CD1c-positive myeloid dendritic cell (primary cell): ENCODE measurements at regions not wholly inside any gene's neighbourhood (a gene's known extent, or its start where the extent isn't known, plus 50 kb on each side); places are given as distances from the start of the nearest gene placed in this dataset.

Experiments used
- DNase-seq: peaks from one replicate; pipeline ENCODE4 v3.0.0-alpha.2; 2016; ENCODE audit errors: extremely low spot score

DNA sequence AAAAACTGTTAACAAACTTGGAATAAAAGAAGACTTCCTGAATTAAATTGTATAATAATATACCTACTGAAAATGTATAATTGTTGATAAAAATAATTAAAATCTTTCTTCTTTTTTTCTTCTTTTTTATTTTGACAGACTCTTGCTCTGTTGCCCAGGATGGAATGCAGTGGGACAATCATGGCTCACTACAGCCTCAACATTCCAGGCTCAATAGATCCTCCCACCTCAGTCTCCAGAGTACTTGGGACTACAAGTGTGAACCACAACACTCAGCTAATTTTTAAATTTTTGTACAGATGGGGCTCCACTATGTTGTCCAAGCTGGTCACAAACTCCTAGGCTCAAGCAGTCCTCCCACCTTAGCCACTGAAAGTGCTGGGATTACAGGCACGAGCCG is 1063.8 kb upstream of the CNTN5 start:
- DNase-seq, result no peak

DNA sequence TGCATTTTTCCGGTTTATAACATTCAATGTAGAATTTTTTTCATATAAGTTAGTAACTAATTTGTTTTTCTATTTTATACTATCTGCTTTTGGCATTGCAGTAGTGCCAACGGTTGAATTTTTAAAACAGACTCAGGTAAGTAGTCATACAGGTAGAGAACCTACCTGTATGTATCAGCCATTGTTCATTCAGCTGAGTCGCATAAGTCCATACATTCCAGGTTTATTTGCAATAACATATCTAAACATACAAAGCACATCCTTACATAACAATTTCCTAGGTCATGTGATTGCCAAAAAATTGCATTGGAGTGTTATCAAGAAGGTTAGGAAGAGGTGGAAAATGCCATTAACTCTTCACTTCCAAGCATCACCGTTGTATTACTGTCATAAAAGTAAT is 1059.3 kb upstream of the CNTN5 start:
- DNase-seq, result no peak

DNA sequence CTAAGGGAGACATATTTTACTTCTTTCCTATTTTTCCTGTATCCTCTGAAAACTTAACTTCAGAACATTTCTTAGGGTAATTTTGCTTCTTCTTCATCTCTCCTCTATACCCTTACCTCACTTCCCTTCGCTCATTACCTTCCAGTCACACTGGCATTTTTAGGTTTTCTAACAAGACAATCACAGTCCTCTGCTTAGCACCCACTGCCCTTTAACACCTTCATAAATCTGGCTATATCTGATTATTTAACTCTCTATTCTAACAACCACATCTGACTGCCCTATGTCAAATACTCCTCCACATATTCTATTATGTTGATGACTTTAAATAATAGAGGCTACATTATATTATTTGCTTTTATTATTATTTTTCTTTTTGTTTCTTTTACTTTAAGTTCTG is 1058.0 kb upstream of the CNTN5 start:
- no peak for DNase-seq

DNA sequence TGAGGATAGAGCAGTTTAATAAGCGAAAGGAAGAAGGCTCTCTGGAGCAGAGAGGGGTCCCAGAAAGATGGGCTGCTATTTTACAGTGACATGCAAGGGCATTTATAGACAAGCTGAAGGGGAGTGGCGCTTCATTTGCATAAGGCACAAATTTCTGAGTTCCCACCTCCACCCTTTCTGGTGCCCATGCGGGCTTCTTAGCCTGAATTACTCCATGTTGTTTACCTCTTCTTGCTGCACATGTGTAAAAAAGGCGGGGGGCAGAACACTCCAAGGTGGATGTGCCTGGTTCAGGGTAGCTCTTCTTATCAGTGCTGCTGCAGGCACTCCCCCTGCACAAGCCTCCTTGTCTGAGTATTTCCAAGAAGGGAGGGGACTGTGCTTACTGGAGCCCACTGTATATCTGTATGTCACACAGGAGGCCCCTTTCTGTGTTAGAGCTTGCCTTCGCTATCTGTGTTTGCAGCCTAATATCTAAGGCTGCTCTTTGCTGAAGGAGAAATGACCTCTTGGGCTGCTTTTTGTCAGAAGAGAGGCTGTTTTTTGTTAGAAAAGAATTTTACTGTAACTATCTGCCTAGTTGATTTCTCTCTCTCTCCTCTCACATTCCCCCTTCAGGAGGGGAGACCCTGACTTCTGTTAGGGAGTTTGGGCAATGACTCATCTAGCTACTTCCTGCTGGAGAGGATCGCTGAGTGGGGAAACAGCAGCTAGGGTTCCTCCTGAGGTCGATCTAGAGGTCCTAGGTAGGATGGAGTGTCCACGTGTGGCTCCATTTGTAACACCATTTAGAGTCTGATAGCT is 1057.0 kb upstream of the CNTN5 start:
- no peak for DNase-seq

DNA sequence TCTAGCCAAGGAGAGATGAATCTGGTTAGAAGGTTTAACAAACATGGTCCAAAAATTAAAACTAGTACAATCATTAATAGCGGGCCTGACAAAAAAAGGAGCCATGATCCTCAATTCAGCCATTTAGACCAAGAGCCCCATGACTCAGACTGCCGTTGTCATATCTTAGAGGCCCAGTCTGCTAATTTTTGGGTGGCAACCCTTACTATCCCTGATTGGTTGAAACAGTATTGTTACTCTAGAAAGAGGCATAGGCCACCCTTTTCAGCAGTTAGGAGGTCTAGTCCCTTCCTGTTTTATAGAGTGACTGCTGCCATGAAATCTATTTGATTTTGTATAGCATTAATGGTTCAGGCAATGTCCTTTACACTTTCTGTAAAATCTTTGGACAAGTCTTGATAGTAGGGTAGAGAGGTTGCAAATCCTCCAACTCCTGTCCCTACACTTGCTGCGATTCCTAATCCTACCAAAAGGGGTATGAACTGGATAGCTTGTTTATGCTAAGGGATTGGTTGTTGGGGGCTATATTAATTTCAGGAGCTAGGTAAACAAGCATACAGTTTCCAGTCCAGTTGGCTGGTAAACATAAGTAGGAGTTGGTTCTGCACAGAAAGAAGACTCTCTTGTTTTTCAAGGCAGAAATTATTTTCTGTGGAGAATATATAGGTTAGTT is 1056.3 kb upstream of the CNTN5 start:
- DNase-seq, result no peak

DNA sequence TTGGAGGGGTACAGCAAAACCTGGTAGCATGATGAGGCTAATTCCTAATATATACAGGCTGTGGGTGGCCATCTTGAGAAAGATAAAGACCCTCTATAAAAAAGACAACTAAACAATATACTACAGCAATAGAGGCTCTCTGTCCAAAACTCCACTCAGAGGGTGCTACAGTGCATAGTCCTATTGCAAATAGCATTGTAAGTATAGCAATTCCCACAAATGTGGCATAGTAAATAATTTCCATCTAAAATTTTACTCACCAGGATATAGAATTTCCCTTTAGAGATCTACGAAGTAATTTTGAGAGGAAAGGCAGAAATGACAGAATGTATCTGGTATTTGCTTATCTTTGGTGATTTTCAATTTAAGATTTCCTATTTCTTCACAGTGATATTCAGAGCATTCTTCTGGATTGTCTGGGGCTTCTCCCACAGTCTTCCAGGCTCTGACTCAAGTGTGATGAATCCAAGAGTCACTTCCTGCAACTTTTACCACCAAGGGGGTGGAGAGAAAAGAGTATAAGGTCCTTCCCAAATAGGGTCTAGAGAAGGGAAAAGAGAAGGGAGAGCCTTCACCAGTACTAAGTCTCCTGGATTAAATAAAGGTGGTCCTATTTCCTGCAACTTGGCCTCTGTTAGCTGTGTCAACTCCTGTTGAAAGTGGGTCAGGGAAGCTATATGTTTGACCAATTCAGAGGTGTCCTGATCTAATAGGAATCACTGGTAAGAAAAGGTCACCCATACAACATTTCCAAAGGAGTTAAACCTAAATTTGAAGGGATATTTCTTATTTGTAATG is 1054.7 kb upstream of the CNTN5 start:
- DNase-seq, result no peak

DNA sequence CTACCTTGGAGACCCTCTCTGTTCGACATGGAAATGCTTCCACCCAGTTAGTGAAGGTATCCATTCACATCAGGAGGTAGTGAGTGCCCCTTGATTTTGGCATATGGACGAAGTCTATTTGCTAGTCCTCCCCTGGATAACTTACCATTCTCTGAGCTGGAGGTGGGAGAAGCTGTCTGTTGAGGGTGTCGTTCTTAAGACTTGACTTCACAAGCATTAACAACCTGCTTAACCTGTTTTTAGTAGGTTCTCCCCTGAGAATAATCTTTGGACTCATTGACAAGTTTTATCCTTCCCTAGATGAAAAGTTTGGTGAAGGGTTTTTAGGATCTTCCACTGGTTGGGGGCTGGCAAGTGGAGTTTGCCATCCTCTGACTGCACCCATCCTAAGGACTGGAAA is 1053.8 kb upstream of the CNTN5 start:
- DNase-seq, result no peak

DNA sequence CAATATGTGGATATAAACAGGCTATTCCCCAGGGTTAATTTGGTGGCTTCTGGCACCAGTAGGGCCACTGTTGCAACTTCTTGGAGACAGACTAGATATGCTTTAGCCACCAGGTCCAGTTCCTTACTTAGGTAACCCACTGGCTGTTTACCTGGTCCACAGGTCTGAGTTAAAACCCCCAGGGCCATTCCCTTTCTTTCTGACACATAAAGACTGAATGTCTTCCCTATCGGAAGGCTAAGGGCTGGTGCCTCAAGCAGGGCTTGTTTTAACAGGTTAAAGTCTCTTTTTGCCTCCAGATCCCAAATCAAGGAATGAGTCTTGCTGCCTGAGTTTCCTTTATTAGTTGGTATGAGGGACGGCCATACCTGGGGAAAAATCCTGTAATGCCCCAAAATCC is 1052.7 kb upstream of the CNTN5 start:
- DNase-seq, result no peak

DNA sequence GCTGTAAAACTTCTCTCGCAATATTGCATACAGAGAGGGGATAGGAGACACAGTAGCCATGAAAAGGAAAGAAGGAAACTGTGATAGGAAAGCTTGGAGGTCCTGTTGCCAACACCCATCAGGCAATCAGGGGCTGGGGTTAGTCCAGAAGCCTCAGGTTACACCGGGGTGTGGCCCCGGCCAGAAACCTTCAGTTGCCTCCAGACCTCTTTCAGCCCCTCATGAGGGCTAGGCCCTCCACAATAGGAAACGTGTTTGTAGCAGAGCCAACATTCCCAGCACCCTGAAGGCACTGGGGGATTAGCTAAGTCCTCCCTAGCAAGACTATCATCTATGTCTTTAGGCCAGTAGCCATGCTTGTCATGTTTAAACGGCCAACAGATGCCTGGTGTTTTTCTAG is 1048.0 kb upstream of the CNTN5 start:
- no peak for DNase-seq

DNA sequence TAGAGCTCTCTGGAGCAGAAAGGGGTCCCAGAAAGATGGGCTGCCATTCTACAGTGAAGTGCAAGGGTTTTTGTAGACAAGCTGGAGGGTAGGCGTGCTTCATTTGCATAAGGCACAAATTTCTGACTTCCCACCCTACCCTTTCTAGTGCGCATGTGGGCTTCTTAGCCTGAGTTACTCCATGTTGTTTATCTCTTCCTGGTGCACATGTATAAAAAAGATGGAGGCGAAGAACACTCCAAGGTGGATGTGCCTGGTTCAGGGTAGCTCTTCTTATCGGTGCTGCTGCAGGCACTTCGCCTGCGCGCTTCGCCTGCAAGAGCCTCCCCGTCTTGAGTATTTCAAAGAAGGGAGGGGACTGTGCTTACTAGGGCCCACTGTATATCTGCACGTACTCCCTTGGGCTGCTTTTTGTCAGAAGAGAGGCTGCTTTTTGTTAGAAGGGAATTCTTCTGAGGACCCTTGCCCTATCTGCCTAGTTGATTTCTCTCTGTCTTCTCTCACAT is 1047.3 kb upstream of the CNTN5 start:
- no peak for DNase-seq

DNA sequence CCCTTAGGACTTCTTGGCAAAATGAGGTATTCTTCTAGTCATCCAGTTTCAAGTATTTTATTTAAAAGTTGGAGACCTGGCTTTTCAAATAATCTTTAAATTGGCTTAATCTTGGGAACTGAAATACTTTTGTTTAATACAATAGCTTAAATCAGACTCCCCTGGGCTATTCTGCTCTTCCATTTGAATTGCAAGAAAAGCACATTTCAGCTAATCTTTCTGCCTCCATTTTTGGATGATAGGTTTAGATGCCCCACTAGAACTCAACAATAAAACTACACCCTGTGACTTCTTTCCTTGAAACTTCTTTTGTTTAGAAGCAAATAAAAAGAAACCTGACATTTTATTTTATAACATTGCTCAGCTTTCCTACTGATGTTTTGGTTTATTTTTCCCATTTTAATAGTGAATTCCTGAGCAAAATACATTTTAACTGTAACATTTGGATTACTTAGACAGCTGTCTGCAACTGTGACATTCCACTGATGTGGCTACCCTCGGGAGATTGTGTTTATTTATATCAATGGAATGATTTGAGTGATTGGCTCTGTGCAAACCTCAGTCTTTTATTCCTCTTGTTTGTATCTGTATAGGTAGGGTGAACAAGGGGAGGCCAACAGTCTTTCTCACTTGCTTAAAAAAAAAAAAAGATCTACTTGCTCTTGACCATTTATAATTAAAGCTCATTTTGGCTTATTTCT is 1045.8 kb upstream of the CNTN5 start:
- DNase-seq, result no peak

DNA sequence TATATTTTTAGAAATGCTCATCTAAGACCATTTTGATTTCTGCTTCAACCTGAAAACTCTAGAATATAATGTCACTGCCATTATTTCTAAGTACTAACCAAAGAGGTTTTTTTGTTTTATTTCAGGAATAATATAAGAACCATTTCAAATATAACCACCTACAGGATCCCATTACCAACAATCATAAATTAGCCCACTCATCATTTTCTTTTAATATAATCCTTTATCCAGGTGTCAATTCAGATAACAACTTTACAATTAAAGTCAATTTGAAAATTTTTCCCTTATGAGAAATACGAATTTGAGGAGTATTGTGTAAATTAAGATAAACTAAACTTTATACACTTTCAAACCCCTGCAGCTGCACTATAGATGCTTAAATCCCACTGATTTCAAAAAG is 1043.0 kb upstream of the CNTN5 start:
- no peak for DNase-seq

DNA sequence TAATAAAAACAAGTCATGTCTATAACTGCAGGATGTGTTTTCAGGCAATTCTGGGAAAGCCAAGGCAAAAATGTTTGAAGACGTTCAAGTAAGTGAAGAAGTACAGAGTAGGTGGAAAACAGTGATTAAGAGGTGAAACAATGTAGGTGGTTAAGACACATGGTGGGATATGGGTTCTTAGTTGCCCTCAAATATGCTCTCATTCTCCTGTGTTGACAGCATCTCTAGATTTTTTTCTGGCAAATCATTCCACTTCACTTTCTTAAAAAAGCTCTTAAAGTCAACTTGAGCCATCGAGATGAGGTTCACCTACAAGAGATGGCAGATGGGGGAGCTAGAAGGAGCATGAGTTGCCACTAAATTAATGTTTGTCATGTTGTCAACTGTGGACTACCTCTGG is 1041.0 kb upstream of the CNTN5 start:
- no peak for DNase-seq

DNA sequence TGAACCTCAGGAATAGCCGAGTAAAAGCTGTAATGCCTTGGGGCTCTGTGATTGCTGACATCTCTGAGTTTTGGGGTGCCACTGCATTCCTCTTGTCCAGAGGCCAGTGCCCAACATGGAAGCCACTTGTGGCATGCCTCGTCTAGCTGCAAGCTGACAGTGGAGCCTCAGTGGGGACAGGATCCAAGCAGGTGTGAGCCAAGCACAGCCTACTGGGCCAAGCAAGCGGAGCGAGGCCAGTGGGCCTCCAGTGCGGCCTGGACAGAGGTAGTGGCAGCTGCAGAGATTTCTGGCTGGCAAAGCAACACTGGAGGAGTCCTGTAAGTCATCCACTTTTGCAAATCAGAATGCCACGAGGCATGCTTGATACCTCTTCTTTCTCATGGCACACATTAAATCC is 1038.2 kb upstream of the CNTN5 start:
- no peak for DNase-seq

DNA sequence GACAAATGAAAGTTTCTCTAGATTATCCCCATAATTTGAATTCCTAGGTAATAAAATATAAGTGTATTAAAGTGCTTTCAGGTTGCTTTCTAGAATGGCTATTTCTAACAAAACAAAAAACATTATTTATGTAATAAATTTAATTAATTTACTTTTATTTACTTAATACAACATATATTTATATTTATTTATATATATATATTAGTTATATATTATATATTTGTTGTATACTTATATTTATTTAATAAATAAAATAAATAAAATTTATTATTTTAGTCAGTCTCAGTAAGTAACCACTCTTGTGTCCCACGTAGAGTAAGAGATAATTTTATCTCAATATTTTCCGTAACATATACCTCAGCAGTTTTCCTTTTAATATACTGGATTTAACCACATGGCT is 1031.6 kb upstream of the CNTN5 start:
- DNase-seq, result no peak

DNA sequence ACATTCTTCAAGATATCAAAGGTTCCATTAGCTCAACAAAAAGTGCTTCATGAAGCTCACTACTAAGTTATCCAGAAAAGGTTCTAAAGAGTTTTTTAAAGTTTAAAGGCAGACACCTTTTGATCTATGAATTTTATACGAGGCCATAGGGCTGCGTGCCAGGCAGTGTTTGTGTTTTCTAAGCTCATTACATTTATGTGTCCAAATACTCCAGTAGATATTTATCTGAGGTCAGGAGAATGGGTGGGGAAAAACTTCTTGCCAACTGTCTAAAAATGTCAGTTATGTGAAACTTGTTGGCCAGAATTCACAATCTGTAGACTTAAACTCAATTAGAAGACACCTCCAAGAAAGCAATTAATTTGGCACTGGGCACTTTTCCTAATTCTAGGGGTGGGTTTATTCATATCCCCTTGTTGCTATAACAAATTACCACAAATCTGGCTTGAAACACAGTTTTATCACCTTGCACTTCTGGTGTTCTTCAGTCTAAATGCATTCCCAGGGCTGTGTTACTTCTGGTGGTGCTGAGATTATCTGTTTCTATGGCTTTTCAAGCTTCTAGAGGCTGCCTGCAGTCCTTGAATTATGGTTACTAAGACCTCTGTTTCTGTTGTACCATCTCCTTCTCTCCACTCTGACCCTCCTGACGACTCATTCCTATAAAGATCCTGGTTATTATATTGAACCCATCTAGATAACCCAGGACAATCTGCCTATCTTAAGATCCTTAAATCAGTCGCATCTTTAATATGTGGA is 1030.4 kb upstream of the CNTN5 start:
- no peak for DNase-seq

DNA sequence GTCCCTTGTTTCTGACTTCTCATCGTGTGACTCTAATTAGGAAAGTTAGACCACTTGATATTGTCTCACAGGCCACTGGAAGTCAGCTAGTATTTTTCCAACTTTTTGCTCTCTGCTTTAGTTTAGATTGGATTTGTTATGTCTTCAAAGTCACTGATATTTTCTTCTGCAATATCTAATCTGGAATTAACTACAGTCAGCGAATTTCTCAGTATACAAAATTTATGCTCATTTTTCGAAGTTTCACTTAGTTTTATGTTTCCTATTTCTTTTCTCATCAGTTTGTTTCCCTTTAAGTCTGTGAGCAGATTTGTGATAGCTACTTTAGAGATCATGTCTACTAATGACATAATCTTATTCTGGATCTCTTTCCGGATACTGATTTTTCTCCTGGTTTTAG is 1027.2 kb upstream of the CNTN5 start:
- DNase-seq, result no peak

DNA sequence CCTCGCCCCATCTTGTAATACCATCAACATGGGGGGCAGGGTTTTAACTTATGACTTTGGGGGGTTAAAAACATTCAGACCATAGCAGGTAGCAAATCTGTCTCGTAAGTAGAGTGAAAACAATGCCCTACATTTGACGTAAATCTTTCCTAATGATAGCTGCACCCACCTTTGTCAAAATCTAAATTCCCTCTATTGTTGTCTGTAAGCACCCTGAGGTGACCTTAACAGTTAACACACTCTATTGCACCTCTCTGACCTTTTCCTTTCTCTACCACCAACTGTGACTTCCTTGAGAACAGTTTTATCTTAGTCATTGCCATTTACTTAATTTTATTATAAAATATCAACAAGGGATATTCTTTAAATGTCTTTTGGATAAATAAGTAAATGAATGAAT is 1024.9 kb upstream of the CNTN5 start:
- no peak for DNase-seq

DNA sequence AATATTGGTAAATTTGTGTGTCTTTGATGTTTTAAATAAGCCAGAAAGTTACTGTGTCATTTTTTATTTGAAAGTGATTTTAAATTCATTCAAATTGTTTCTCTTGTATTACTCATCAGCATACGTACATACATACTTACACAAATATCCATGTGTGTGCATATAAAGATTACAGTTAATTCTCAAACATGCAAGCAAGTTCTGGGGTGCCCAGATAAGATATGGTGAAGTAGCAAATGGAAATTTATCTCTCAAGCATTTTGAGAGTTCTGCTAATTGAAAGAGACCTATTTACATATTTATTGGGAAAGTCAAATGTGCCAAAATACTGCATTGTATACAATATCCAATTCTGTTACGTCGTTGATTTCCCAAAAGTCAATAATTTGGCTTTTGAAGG is 1024.0 kb upstream of the CNTN5 start:
- no peak for DNase-seq

DNA sequence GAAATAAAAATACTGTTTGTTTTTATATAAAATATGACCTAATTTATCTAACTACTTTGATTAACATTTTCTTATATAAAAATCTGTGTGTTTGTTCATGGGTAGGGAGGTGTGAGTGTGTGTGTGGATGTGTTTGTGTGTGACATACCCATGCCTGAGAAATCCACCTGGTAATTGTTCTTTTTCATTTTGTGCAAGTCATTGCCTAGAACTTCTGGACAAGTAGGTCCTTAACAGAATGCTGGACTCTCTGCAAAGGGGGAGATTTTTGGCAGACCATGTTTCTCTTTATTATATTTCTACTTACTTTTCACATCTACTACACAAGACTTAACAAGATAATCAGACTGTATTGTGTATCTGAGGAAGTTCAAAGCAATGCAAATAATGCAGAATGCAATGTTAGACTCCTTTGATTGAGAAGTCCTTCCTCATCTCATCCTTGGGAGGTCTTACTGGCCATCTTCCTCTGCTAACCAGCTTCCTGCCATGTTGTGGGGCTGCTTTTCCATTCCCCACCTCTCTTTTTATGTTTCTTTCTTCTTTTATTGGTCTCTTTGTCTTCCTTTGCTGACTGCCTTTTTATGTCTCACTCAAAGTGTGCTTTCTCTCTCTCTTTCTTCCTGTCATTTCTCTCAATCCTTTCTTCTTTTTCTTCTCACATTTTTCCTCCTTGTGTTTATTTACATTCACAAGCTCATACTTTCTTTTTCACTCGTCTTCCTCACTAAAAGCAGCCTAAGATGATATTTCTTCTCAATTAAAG is 1017.0 kb upstream of the CNTN5 start:
- no peak for DNase-seq

DNA sequence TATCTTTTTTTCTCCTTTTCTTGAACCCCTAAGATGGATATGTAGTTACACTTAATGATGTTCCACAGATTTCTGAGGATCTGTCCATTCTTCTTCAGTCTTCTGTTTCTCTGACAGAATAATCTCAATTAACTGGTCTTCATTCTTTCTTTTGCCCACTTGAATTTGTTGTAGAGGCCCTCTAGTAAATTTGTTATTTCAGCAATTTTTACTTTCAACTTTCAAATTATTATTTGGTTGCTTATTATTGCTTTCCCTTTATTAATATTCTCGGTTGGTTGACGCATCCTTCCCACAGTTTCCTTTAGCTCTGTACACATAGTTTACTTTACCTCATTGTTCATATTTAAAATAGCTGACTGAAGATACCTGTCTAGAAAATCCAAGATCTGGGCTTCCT is 1013.7 kb upstream of the CNTN5 start:
- DNase-seq, result no peak
